ENCODE measurements at regions not wholly inside any gene's neighbourhood (a gene's known extent, or its start where the extent isn't known, plus 50 kb on each side); places are given as distances from the start of the nearest gene placed in this dataset.

DNA sequence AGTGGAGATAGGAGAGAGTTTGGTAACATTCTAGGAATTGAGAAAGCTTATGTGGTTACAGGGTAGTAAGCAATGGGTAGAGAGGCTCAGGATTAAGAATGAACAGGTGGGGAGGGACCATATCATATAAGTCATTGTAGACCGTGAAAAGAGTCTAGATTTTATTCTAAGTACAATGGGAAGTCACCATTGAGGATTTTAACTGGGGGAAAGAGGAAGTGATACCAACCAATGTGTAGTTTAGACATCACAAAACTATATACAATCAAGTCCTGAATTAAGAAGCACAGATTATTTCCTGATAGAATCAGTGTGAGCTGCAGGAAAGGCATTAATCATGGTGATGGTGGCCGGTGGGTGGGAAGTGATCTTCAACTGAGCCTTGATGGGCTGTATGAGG is 178.3 kb upstream of the ZIC3 start:
- H3K27ac ChIP-seq (ENCODE audit: low read depth, low read length) = no peak overlapping the region
- no peak overlapping the region for H3K9ac ChIP-seq (ENCODE audit: low read length)
- H3K4me1 ChIP-seq (ENCODE audit: control insufficient read depth, insufficient read depth, low read length) = no peaks in the 10 kb centered on the region
- no peaks in the 10 kb centered on the region for H3K36me3 ChIP-seq (ENCODE audit: control insufficient read depth, insufficient read depth, low read length)
- peaks cover 4% of the 10 kb centered on the region; the same call in 1 of the 2 replicates for H3K27me3 ChIP-seq (ENCODE audit: control insufficient read depth, insufficient read depth, low read length)
- H3K9me3 ChIP-seq (ENCODE audit: control insufficient read depth, insufficient read depth, low read depth, low read length) = no peaks in the 10 kb centered on the region
- no peak overlapping the region for H3K4me3 ChIP-seq (ENCODE audit: low read depth, low read length)

DNA sequence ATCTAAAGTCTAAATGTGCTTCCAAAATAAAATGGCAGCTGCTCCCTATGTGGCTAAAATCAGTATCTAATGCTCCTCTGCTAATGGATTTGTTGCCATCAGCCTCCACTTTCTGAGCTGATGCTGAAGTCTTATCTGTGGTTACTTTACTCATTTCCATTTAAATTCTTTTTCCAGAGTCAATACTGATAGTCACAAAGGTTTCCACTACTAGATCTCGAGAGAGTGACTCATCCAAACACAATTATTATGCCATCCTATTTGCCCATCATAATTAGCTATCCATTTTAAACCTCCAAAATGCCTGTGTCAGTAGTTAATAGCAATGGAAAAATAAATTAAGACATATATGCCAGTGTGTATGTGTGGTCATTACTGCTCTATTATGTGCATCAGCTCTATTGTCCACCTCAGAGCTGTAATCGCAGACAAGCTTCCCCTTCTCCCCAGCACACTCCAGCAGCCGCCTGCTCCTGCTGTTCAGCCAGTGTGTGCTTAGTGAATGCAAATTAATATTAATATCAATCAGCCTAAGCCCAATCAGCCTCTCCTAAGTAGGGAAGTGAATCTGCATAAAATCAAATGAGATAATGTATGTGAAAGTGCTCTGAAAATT is 199.8 kb upstream of the ZIC3 start:
- H3K27me3 ChIP-seq (ENCODE audit: control insufficient read depth, insufficient read depth, low read length) = no peaks in the 10 kb centered on the region; the same call in 1 of the 2 replicates
- H3K4me3 ChIP-seq (ENCODE audit: low read depth, low read length) = no peak overlapping the region
- no peaks in the 10 kb centered on the region for H3K4me1 ChIP-seq (ENCODE audit: control insufficient read depth, insufficient read depth, low read length)
- no peaks in the 10 kb centered on the region for H3K9me3 ChIP-seq (ENCODE audit: control insufficient read depth, insufficient read depth, low read depth, low read length)
- H3K36me3 ChIP-seq (ENCODE audit: control insufficient read depth, insufficient read depth, low read length) = no peaks in the 10 kb centered on the region
- H3K9ac ChIP-seq (ENCODE audit: low read length) = no peak overlapping the region
- H3K27ac ChIP-seq (ENCODE audit: low read depth, low read length) = no peak overlapping the region

DNA sequence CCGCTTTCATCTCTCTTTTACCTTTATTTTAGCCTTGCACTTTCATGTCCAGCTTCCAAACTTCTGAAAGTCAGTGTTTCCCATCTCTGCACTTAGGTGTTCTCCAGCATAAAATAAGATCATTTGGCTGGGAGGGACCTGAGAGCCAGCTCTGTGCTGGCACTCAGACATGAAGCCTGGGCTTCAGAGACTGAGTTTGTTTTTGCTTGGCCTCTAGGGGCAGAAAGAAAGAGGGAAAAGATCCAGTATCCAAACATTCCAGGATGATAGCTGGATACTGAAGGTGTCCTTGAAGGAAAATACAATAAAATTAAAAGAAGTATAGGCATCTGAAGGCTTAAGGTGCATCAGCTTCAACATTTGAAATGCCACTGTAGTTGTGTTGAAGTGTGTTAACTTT is 202.4 kb upstream of the ZIC3 start:
- Histone ChIP-seq H3K27me3 (ENCODE audit: control insufficient read depth, insufficient read depth, low read length) (no peaks in the 10 kb centered on the region; the same call in 1 of the 2 replicates), H3K9me3 (ENCODE audit: control insufficient read depth, insufficient read depth, low read depth, low read length) (no peaks in the 10 kb centered on the region), H3K9ac (ENCODE audit: low read length) (no peak overlapping the region), H3K4me1 (ENCODE audit: control insufficient read depth, insufficient read depth, low read length) (no peaks in the 10 kb centered on the region), H3K27ac (ENCODE audit: low read depth, low read length) (no peak overlapping the region), H3K36me3 (ENCODE audit: control insufficient read depth, insufficient read depth, low read length) (no peaks in the 10 kb centered on the region), H3K4me3 (ENCODE audit: low read depth, low read length) (no peak overlapping the region)

DNA sequence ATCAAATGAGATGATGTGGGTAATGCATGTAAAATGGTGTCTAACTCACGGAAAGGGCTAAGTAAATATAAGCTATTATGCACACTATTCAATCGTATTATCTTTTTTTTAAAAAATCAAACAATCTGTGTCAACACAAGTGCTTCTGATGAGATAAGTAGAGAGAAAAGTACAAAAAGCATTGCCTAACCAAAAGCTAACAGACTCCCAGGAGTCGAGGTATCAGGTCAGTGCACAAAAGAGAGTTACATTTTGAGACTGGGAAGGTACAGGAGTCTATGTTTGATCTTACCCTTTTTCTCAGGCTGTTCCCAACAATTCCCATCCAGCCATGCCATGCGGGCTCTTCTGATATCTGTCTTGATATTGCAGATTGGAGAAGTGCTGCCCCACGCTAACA is 203.3 kb upstream of the ZIC3 start:
- H3K9ac ChIP-seq (ENCODE audit: low read length) = no peak overlapping the region
- no peaks in the 10 kb centered on the region for H3K4me1 ChIP-seq (ENCODE audit: control insufficient read depth, insufficient read depth, low read length)
- no peaks in the 10 kb centered on the region; the same call in 1 of the 2 replicates for H3K27me3 ChIP-seq (ENCODE audit: control insufficient read depth, insufficient read depth, low read length)
- no peaks in the 10 kb centered on the region for H3K9me3 ChIP-seq (ENCODE audit: control insufficient read depth, insufficient read depth, low read depth, low read length)
- H3K4me3 ChIP-seq (ENCODE audit: low read depth, low read length) = no peak overlapping the region
- H3K36me3 ChIP-seq (ENCODE audit: control insufficient read depth, insufficient read depth, low read length) = no peaks in the 10 kb centered on the region
- H3K27ac ChIP-seq (ENCODE audit: low read depth, low read length) = no peak overlapping the region

DNA sequence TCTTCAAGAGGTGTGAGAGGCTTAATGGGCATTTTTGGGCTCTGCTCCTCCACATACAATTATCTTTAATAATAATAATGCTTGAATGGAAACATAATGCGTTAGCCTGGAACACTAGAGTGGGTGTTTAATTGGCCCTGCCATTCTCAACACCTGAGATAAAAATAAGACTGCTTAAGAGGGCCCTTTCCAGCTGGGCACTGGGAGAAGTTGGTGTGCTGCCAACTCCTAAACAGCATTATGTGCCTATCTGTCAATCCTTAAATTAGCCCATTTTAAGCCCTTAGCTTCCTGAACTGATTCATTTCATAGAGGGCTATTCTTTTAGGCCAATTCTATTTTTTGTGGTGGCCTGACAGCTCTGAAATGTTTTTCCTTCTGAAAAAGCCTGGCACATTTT is 211.1 kb upstream of the ZIC3 start:
- no peak overlapping the region for H3K27ac ChIP-seq (ENCODE audit: low read depth, low read length)
- no peak overlapping the region for H3K4me3 ChIP-seq (ENCODE audit: low read depth, low read length)
- peaks cover 2% of the 10 kb centered on the region; the same call in 1 of the 2 replicates for H3K27me3 ChIP-seq (ENCODE audit: control insufficient read depth, insufficient read depth, low read length)
- no peaks in the 10 kb centered on the region for H3K36me3 ChIP-seq (ENCODE audit: control insufficient read depth, insufficient read depth, low read length)
- H3K4me1 ChIP-seq (ENCODE audit: control insufficient read depth, insufficient read depth, low read length) = no peaks in the 10 kb centered on the region
- no peak overlapping the region for H3K9ac ChIP-seq (ENCODE audit: low read length)
- H3K9me3 ChIP-seq (ENCODE audit: control insufficient read depth, insufficient read depth, low read depth, low read length) = no peaks in the 10 kb centered on the region

DNA sequence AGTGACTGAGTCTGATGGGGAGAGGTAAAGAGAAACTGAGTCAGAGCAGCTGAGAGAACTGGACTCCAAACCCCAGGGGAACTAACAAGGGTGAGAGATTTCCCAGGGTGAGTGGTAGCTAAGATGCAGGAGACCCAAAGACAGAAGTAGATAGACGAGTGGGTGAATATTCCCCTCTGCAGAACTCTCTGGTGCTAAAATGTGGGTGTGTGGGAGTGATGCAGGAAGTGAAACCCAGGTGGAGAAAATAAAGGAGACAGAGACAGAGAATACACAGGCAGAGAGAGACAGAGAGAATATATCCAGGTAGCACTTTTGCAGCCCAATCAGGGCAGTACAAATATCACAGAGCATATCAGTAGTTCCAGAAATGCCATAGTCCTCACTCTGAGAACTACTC is 212.5 kb upstream of the ZIC3 start:
- Histone ChIP-seq H3K36me3 (ENCODE audit: control insufficient read depth, insufficient read depth, low read length) (no peaks in the 10 kb centered on the region), H3K9me3 (ENCODE audit: control insufficient read depth, insufficient read depth, low read depth, low read length) (no peaks in the 10 kb centered on the region), H3K9ac (ENCODE audit: low read length) (no peak overlapping the region), H3K4me1 (ENCODE audit: control insufficient read depth, insufficient read depth, low read length) (no peaks in the 10 kb centered on the region), H3K27me3 (ENCODE audit: control insufficient read depth, insufficient read depth, low read length) (peaks cover 2% of the 10 kb centered on the region; the same call in 1 of the 2 replicates), H3K27ac (ENCODE audit: low read depth, low read length) (no peak overlapping the region), H3K4me3 (ENCODE audit: low read depth, low read length) (no peak overlapping the region)

DNA sequence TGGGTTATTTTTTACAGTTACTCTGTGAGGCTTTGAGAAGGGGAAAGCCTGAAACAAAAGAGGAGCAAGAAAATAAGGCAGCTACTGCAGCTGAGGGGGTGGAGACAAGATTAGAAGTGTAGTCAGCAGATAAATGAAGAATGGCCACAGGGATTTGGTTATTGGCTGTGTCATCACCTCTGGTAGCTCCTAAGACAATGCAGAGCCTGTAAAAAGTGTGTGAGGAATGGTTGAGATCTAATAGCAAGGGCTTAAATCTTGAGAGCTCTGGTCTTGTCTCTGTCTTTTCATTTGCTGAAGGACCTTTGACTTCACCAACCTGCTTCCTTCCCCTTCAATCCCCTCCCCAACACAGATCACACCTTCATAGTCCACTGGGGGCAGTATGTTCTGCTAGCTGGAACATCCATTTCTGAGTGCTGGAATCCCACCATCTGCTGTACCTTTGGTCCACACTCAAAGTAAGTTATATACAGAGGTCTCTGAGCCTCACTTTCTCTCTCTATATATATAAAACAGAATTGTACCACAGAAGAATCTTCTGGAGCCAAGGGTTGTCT is 213.7 kb upstream of the ZIC3 start:
- H3K4me3 ChIP-seq (ENCODE audit: low read depth, low read length) = no peak overlapping the region
- H3K4me1 ChIP-seq (ENCODE audit: control insufficient read depth, insufficient read depth, low read length) = no peaks in the 10 kb centered on the region
- peaks cover 2% of the 10 kb centered on the region; the same call in 1 of the 2 replicates for H3K27me3 ChIP-seq (ENCODE audit: control insufficient read depth, insufficient read depth, low read length)
- H3K9ac ChIP-seq (ENCODE audit: low read length) = no peak overlapping the region
- no peak overlapping the region for H3K27ac ChIP-seq (ENCODE audit: low read depth, low read length)
- no peaks in the 10 kb centered on the region for H3K9me3 ChIP-seq (ENCODE audit: control insufficient read depth, insufficient read depth, low read depth, low read length)
- H3K36me3 ChIP-seq (ENCODE audit: control insufficient read depth, insufficient read depth, low read length) = no peaks in the 10 kb centered on the region

DNA sequence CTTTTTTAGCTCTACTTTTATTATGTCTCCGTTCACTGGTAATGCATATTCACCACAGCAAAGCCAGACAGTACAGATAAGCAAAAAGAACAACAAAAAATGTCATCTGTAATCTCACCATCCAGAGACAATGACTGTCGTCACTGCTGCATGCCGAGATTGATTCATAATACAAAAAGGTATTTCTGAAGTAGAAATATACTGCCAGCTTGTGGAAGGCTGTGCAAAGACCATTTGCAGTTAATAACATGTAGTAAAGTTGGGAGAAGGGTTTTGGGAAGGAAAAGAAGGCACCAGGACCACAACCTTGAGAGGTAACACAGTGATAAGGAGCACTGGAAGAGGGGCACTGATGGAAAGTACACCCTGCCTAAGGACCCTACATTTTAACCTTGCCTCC is 223.0 kb upstream of the ZIC3 start:
- Histone ChIP-seq H3K27me3 (ENCODE audit: control insufficient read depth, insufficient read depth, low read length) (peaks cover 12% of the 10 kb centered on the region; the same call in 1 of the 2 replicates), H3K27ac (ENCODE audit: low read depth, low read length) (no peak overlapping the region), H3K4me3 (ENCODE audit: low read depth, low read length) (no peak overlapping the region), H3K4me1 (ENCODE audit: control insufficient read depth, insufficient read depth, low read length) (no peaks in the 10 kb centered on the region; the same call in 1 of the 2 replicates), H3K9ac (ENCODE audit: low read length) (no peak overlapping the region), H3K9me3 (ENCODE audit: control insufficient read depth, insufficient read depth, low read depth, low read length) (no peaks in the 10 kb centered on the region), H3K36me3 (ENCODE audit: control insufficient read depth, insufficient read depth, low read length) (no peaks in the 10 kb centered on the region)

DNA sequence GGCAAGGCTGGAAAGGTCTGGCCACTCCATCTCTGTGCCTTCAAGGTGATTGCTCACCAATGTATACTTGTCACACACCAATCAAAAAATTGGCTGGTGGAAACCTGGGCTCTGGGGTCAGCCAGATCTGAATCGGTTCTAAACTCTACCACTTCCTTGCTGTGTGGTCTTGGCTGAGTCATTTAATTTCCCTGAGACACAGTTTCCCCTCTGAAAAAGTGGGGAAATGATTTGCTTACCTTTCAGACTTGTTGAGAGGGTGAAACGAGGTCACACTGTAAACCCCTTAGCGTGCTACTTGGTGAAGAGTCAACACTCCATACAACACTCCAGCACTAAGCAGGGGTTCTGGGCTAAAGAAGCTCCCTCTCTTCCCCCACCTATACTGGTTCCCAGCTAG is 252.3 kb upstream of the ZIC3 start:
- H3K4me1 ChIP-seq (ENCODE audit: control insufficient read depth, insufficient read depth, low read length) = no peaks in the 10 kb centered on the region
- no peak overlapping the region for H3K9ac ChIP-seq (ENCODE audit: low read length)
- no peaks in the 10 kb centered on the region for H3K36me3 ChIP-seq (ENCODE audit: control insufficient read depth, insufficient read depth, low read length)
- peaks cover 14% of the 10 kb centered on the region for H3K9me3 ChIP-seq (ENCODE audit: control insufficient read depth, insufficient read depth, low read depth, low read length)
- no peak overlapping the region for H3K27ac ChIP-seq (ENCODE audit: low read depth, low read length)
- no peak overlapping the region for H3K4me3 ChIP-seq (ENCODE audit: low read depth, low read length)
- H3K27me3 ChIP-seq (ENCODE audit: control insufficient read depth, insufficient read depth, low read length) = no peaks in the 10 kb centered on the region

DNA sequence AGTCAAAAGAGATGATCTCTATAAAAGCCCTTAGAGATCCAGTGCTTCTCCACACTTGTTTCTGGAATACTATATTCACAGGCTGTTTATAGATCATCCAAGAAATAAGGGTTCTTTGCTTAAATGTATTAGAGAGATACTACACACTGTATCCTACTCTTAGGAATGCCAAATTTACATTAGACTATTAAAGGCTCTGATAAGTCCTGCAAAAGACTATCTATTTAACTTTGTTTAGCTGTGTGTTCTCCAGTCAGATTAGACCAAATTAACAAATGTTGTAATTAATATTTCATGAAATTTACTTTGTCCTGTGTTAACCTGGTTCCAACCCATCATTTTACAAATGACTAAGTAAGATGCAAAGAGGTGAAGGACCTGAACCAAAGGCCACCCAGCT is 260.5 kb upstream of the ZIC3 start:
- Histone ChIP-seq H3K4me1 (ENCODE audit: control insufficient read depth, insufficient read depth, low read length) (no peaks in the 10 kb centered on the region), H3K4me3 (ENCODE audit: low read depth, low read length) (no peak overlapping the region), H3K9me3 (ENCODE audit: control insufficient read depth, insufficient read depth, low read depth, low read length) (peaks cover 9% of the 10 kb centered on the region), H3K36me3 (ENCODE audit: control insufficient read depth, insufficient read depth, low read length) (no peaks in the 10 kb centered on the region), H3K9ac (ENCODE audit: low read length) (no peak overlapping the region), H3K27ac (ENCODE audit: low read depth, low read length) (no peak overlapping the region), H3K27me3 (ENCODE audit: control insufficient read depth, insufficient read depth, low read length) (no peaks in the 10 kb centered on the region; the same call in 1 of the 2 replicates)

DNA sequence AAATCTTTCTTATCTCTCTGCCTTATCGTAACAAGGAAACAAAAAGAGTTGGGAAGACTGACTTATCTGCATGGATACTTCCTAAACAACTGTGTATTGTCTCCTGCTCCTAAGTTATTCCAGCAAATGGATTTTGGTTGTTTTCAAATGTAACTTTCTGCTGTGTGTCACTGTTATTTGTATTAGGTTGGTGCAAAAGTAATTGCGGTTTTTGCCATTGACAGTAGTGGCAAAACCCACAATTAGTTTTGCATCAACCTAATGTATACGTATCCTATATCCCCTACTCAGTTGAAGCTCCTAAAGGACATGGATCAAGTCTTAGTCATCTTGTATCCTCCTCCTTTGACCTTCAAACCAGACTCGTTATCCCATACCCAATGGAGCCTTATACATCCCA is 263.4 kb upstream of the GPR101 start:
- H3K4me3 ChIP-seq (ENCODE audit: low read depth, low read length) = no peak overlapping the region
- no peak overlapping the region for H3K27ac ChIP-seq (ENCODE audit: low read depth, low read length)
- H3K4me1 ChIP-seq (ENCODE audit: control insufficient read depth, insufficient read depth, low read length) = no peaks in the 10 kb centered on the region
- no peak overlapping the region for H3K9ac ChIP-seq (ENCODE audit: low read length)
- no peaks in the 10 kb centered on the region for H3K36me3 ChIP-seq (ENCODE audit: control insufficient read depth, insufficient read depth, low read length)
- no peaks in the 10 kb centered on the region; the same call in 1 of the 2 replicates for H3K27me3 ChIP-seq (ENCODE audit: control insufficient read depth, insufficient read depth, low read length)
- H3K9me3 ChIP-seq (ENCODE audit: control insufficient read depth, insufficient read depth, low read depth, low read length) = no peaks in the 10 kb centered on the region
